MCF 10A (cell line): ENCODE measurements at regions not wholly inside any gene's neighbourhood (a gene's known extent, or its start where the extent isn't known, plus 50 kb on each side); places are given as distances from the start of the nearest gene placed in this dataset.

ENCODE experiments used
- BruUV-seq: library from RNA; stranded (reverse); fragments of 400-500 nt; replicated peaks from 2 replicates; lab custom pipeline; 2021; lab: Mats Ljungman, UMichigan
- CTCF ChIA-PET: fragments of 300-600 bp; sonication (Branson Sonifier 250); formaldehyde crosslinking; extraction: SDS; loops from one replicate; lab custom pipeline; 2021; ENCODE audit warnings: antibody characterized with exemption, inconsistent platforms; lab: Yijun Ruan, JAX
- POLR2A ChIA-PET: fragments of 300-600, 350-650 bp; sonication (Branson Sonifier 250); formaldehyde crosslinking; extraction: SDS; loops from one replicate; lab custom pipeline; 2020; ENCODE audit warnings: antibody characterized with exemption, inconsistent platforms; lab: Yijun Ruan, JAX
- DNase-seq: peaks from one replicate; pipeline ENCODE4 v3.0.0-alpha.2; 2018; ENCODE audit not compliant: unreplicated experiment
- H3K27ac Mint-ChIP-seq: one replicate; pipeline ENCODE4 v1.8.0; 2022; ENCODE audit warnings: mild to moderate bottlenecking, low read depth, mixed read lengths; ENCODE audit not compliant: unreplicated experiment
- H3K27me3 Mint-ChIP-seq: one replicate; pipeline ENCODE4 v1.8.0; 2022; ENCODE audit warnings: mixed read lengths; ENCODE audit not compliant: insufficient read depth, unreplicated experiment
- H3K36me3 Mint-ChIP-seq: one replicate; pipeline ENCODE4 v1.8.0; 2022; ENCODE audit warnings: mild to moderate bottlenecking, moderate library complexity, mixed read lengths; ENCODE audit not compliant: insufficient read depth, unreplicated experiment
- H3K4me1 Mint-ChIP-seq: one replicate; pipeline ENCODE4 v1.8.0; 2022; ENCODE audit warnings: mixed read lengths; ENCODE audit not compliant: insufficient read depth, unreplicated experiment
- H3K4me3 Mint-ChIP-seq: one replicate; pipeline ENCODE4 v1.8.0; 2022; ENCODE audit warnings: mild to moderate bottlenecking, moderate library complexity, mixed read lengths; ENCODE audit not compliant: unreplicated experiment
- H3K9me3 Mint-ChIP-seq: one replicate; pipeline ENCODE4 v1.8.0; 2022; ENCODE audit warnings: mixed read lengths; ENCODE audit not compliant: unreplicated experiment
- CTCF ChIP-seq: fragments of 200-600 bp; IDR thresholded peaks from one replicate; pipeline ENCODE4 v1.8.0; 2022; ENCODE audit warnings: antibody characterized with exemption, mild to moderate bottlenecking; ENCODE audit not compliant: unreplicated experiment
- intact Hi-C: fragments of 100-400 bp; cut with micrococcal nuclease; formaldehyde crosslinking; loops from 2 replicates; pipeline ENCODE4 v1.14.1; 2022

- intact Hi-C loops: no loop called here
- Mint-ChIP-seq H3K4me3 (no peak overlapping the region), H3K9me3 (no peaks in the 10 kb centered on the region), H3K4me1 (no peaks in the 10 kb centered on the region), H3K27me3 (no peaks in the 10 kb centered on the region), H3K36me3 (no peaks in the 10 kb centered on the region), H3K27ac (no peak overlapping the region)
- CTCF ChIA-PET: interaction anchor here (0.5 to 1.3 kb wide), 2 partner anchors 86 to 1603 kb away, joined by 3 to 4 read pairs; no protein-coding TSS in a partner anchor
- POLR2A ChIA-PET: no interaction called here
- no peak for DNase-seq
- no TSS peak for BruUV-seq
- no peak for TF ChIP-seq CTCF
These were observed 219.9 kb downstream of the PRDM9 start for GRCh38 chr5:23727271-23727670.

GRCh38 chr5:23730023-23730422 is 222.6 kb downstream of the PRDM9 start:
- ChIA-PET CTCF (no interaction called here), POLR2A (interaction anchor here (0.7 kb wide), 1 partner anchor 9 kb away, joined by 3 read pairs; no protein-coding TSS in a partner anchor)
- H3K27me3 Mint-ChIP-seq: no peaks in the 10 kb centered on the region
- H3K9me3 Mint-ChIP-seq: no peaks in the 10 kb centered on the region
- no peak for TF ChIP-seq CTCF
- H3K4me3 Mint-ChIP-seq: no peak overlapping the region
- BruUV-seq: no TSS peak
- no peak for DNase-seq
- H3K36me3 Mint-ChIP-seq: no peaks in the 10 kb centered on the region
- no peak overlapping the region for H3K27ac Mint-ChIP-seq
- H3K4me1 Mint-ChIP-seq: no peaks in the 10 kb centered on the region
- intact Hi-C loops: no loop called here

- no peak overlapping the region for H3K4me3 Mint-ChIP-seq
- H3K4me1 Mint-ChIP-seq: no peaks in the 10 kb centered on the region
- intact Hi-C loops: loop anchor here (5.0 kb wide), 1 partner anchor 408 kb away; no protein-coding TSS in a partner anchor
- TF ChIP-seq CTCF: no peak
- H3K9me3 Mint-ChIP-seq: no peaks in the 10 kb centered on the region
- H3K27ac Mint-ChIP-seq: no peak overlapping the region
- POLR2A ChIA-PET: no interaction called here
- no TSS peak for BruUV-seq
- H3K36me3 Mint-ChIP-seq: no peaks in the 10 kb centered on the region
- CTCF ChIA-PET: interaction anchor here (0.6 to 1.5 kb wide), 5 partner anchors 49 to 1274 kb away, joined by 3 to 5 read pairs (median 4); no protein-coding TSS in a partner anchor
- H3K27me3 Mint-ChIP-seq: no peaks in the 10 kb centered on the region
- peak; percentile 9 for DNase-seq
These were observed 232.6 kb downstream of the PRDM9 start for GRCh38 chr5:23740029-23740428.

- POLR2A ChIA-PET: no interaction called here
- BruUV-seq: no TSS peak
- H3K36me3 Mint-ChIP-seq: no peaks in the 10 kb centered on the region
- intact Hi-C loops: loop anchor here (1.0 to 5.0 kb wide), 4 partner anchors 390 to 533 kb away; no protein-coding TSS in a partner anchor
- TF ChIP-seq CTCF: peak; percentile 17
- CTCF ChIA-PET: interaction anchor here (1.7 kb wide), 1 partner anchor 17 kb away, joined by 3 read pairs; no protein-coding TSS in a partner anchor
- no peak overlapping the region for H3K27ac Mint-ChIP-seq
- no peaks in the 10 kb centered on the region for H3K27me3 Mint-ChIP-seq
- no peak overlapping the region for H3K4me3 Mint-ChIP-seq
- DNase-seq: peak; percentile 11
- H3K9me3 Mint-ChIP-seq: no peaks in the 10 kb centered on the region
- no peaks in the 10 kb centered on the region for H3K4me1 Mint-ChIP-seq
These were observed 235.3 kb downstream of the PRDM9 start for GRCh38 chr5:23742701-23743100.
